GM12801 (cell line): ENCODE measurements at regions not wholly inside any gene's neighbourhood (a gene's known extent, or its start where the extent isn't known, plus 50 kb on each side); places are given as distances from the start of the nearest gene placed in this dataset.

Experiments
- TF ChIP-seq, protein P1 (sequence below): IDR thresholded peaks from one replicate; pipeline ENCODE4 v1.5.1; 2011; ENCODE audit warnings: control low read depth; ENCODE audit not compliant: insufficient read length; ENCODE audit errors: extremely low read depth

DNA sequence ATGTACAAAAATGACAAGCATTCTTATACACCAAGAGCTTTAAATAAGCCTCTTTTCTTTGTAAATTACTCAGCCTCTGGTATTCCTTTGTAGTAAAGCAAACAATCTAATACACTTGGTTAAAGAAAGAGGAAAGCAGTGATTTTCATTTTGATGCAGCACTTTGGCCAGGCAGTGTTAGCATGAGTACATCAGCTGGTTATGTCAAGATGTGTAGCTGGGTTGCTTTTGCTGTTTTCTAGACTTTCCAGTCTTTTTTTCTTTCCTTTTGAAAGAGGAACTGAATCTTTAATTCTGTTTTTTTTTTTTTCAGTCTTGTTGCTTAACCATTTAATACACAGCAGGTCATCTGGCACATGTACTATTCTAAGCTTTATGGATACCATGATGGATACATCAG, 167.1 kb upstream of the AADAT start:
- TF ChIP-seq, protein P1, sequence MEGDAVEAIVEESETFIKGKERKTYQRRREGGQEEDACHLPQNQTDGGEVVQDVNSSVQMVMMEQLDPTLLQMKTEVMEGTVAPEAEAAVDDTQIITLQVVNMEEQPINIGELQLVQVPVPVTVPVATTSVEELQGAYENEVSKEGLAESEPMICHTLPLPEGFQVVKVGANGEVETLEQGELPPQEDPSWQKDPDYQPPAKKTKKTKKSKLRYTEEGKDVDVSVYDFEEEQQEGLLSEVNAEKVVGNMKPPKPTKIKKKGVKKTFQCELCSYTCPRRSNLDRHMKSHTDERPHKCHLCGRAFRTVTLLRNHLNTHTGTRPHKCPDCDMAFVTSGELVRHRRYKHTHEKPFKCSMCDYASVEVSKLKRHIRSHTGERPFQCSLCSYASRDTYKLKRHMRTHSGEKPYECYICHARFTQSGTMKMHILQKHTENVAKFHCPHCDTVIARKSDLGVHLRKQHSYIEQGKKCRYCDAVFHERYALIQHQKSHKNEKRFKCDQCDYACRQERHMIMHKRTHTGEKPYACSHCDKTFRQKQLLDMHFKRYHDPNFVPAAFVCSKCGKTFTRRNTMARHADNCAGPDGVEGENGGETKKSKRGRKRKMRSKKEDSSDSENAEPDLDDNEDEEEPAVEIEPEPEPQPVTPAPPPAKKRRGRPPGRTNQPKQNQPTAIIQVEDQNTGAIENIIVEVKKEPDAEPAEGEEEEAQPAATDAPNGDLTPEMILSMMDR = no peak

GRCh38 chr4:170248576-170248975, 158.8 kb upstream of the AADAT start:
- TF ChIP-seq, protein P1 = no peak

GRCh38 chr4:170248029-170248428, 158.3 kb upstream of the AADAT start:
- TF ChIP-seq, protein P1 = no peak

DNA sequence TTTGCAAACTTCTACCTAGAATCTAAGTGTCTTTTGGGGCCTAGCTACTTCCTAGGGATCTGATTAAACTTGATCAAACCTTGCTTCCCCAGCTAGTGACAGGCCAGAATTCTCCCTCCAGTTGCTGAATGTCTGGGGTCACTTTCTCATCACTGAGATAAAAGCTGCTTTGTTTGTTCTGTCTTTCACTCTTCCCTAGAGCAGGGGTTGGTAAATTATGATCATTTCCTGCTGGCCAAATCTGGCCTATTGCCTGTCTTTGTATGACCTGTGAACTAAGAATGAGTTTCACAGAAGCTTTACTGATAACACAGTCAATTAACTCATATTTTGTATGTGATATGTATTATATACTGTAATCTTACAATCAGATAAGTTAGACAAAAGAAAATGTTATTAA, 157.8 kb upstream of the AADAT start:
- TF ChIP-seq, protein P1 = no peak

DNA sequence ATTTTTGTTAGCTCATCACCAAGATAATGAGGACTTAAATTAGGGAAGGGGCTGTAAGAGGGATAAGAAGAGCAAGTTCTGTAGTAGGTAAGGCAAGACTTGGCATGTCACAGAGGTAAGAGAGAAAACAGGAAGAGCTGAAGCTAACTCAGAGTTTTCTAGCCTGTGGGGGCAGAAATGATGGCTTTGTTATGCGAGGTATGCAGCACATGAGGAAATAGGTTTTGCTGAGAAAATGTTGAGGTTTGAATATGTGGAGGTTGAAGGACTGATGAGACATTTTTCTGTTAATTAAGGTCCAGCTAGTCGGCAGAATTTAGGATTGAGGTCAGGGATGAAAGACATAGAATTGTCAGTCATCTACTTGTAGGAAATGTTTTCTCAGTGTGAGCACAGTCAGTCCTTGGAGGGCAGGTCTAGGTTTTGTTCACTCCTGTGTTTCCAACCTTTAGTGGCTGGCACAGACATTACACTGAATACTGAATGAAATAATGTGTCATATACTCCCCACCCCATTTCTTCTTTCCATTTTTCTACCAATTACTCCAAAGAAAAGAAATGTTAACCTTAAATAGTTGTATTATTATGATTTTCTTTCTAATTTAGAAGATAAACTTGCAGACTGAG, 154.0 kb upstream of the AADAT start:
- TF ChIP-seq, protein P1 = no peak

DNA sequence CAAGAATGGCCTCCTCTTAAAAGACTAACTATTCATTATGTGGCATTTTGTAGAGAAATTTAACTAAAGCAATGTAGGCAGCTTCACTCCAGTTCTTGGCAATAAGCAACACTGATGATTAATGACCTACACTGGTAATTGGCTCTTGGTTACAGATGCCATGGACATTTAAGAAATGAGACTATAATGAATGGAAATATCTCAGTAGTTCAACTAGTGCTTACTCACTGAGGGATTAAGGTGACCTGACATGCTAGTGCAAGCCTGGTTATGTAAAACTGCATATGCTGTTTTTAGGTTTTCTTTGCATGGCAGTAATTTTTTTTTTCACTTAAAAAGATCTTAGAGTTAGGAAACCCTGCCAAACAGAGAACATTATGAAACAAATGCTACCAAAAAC, 152.7 kb upstream of the AADAT start:
- TF ChIP-seq, protein P1 = no peak

DNA sequence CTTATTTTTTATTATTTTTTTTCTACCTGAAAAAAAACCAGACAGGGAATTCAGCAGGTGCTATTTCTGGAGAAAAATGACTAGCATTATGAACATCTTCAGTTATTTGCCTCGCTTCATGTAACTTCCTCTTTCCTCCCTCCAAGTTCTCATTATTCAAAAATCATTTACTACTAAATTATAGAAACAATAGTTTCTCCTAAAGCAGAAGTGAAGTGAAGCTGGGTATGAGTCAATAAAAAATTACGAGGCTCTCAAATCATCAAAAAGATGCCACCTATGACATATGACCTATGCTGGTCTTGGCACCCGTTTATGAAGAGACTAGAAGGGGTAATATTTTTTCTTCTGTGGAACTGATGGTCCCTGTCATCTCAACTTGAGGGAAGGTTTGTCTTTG, 145.0 kb upstream of the AADAT start:
- TF ChIP-seq, protein P1 = no peak
